Mesenchymal stem cell (in vitro differentiated cells and primary cell): ENCODE measurements at regions not wholly inside any gene's neighbourhood (a gene's known extent, or its start where the extent isn't known, plus 50 kb on each side); places are given as distances from the start of the nearest gene placed in this dataset.

Experiments used
- DNase-seq: peaks from one replicate; pipeline ENCODE4 v3.0.0-alpha.2; 2013
- H2AFZ ChIP-seq: one replicate; pipeline ENCODE4 v1.6.1; 2013; ENCODE audit warnings: low read depth, mild to moderate bottlenecking, control low read depth, inconsistent platforms, low read length, moderate library complexity
- H2AK5ac ChIP-seq: 2 replicates; pipeline ENCODE4 v1.6.1; 2013; ENCODE audit warnings: low read length, moderate library complexity, mild to moderate bottlenecking, inconsistent platforms; ENCODE audit not compliant: severe bottlenecking
- H2BK120ac ChIP-seq: one replicate; pipeline ENCODE4 v1.6.1; 2013; ENCODE audit warnings: low read depth, mild to moderate bottlenecking, inconsistent platforms, low read length, moderate library complexity
- H2BK12ac ChIP-seq, 2 experiments: one replicate each; pipeline ENCODE4 v1.6.1; 2013; ENCODE audit warnings: inconsistent platforms in 2 of 2, low read length in 2 of 2, mild to moderate bottlenecking in 2 of 2, moderate library complexity in 2 of 2, control low read depth in 1 of 2
- H2BK15ac ChIP-seq: one replicate; pipeline ENCODE4 v1.6.1; 2013; ENCODE audit warnings: mild to moderate bottlenecking, low read depth, inconsistent platforms; ENCODE audit not compliant: poor library complexity, severe bottlenecking
- H2BK5ac ChIP-seq: 2 replicates; pipeline ENCODE4 v1.6.1; 2013; ENCODE audit warnings: low read depth, mild to moderate bottlenecking, low read length, control low read depth, inconsistent platforms; ENCODE audit not compliant: poor library complexity, severe bottlenecking
- H3K14ac ChIP-seq, 2 experiments: one replicate each; pipeline ENCODE4 v1.6.1; 2013; ENCODE audit warnings: inconsistent platforms in 2 of 2, low read length in 2 of 2, control low read depth in 1 of 2, mild to moderate bottlenecking in 1 of 2, moderate library complexity in 1 of 2
- H3K18ac ChIP-seq, 2 experiments: one replicate each; pipeline ENCODE4 v1.6.1; 2013; ENCODE audit warnings: inconsistent platforms in 2 of 2, low read length in 2 of 2, control low read depth in 1 of 2, low read depth in 1 of 2, mild to moderate bottlenecking in 1 of 2
- H3K23ac ChIP-seq, 2 experiments: one replicate each; pipeline ENCODE4 v1.6.1; 2013; ENCODE audit warnings: inconsistent platforms in 2 of 2, low read length in 2 of 2, mild to moderate bottlenecking in 2 of 2, moderate library complexity in 2 of 2, control low read depth in 1 of 2
- H3K27ac ChIP-seq: 2 replicates; pipeline ENCODE4 v1.5.1; 2013; ENCODE audit warnings: mild to moderate bottlenecking, moderate library complexity, low read length, control low read depth, inconsistent platforms; ENCODE audit not compliant: poor library complexity, severe bottlenecking
- H3K27me3 ChIP-seq, 2 experiments: 2 replicates each; pipeline versions ENCODE4 v1.6.1 to v1.7.0; 2013; ENCODE audit warnings: low read length in 2 of 2, mild to moderate bottlenecking in 2 of 2, moderate library complexity in 2 of 2, control low read depth in 1 of 2, inconsistent platforms in 1 of 2; ENCODE audit not compliant: control insufficient read depth in 1 of 2, insufficient read depth in 1 of 2
- H3K36me3 ChIP-seq, 2 experiments: 2 replicates each; pipeline versions ENCODE4 v1.6.1 to v1.7.0; 2013; ENCODE audit warnings: low read length in 2 of 2, control low read depth in 1 of 2, inconsistent platforms in 1 of 2, low read depth in 1 of 2, mild to moderate bottlenecking in 1 of 2; ENCODE audit not compliant: insufficient read depth in 2 of 2, control insufficient read depth in 1 of 2
- H3K4ac ChIP-seq, 2 experiments: one replicate each; pipeline ENCODE4 v1.6.1; 2013; ENCODE audit warnings: inconsistent platforms in 2 of 2, low read length in 2 of 2, mild to moderate bottlenecking in 2 of 2, moderate library complexity in 2 of 2, control low read depth in 1 of 2, low read depth in 1 of 2
- H3K4me1 ChIP-seq: 2 replicates; pipeline ENCODE4 v1.6.1; 2013; ENCODE audit warnings: low read depth, low read length, control low read depth; ENCODE audit not compliant: control insufficient read depth, insufficient read depth
- H3K4me2 ChIP-seq: 2 replicates; pipeline ENCODE4 v1.6.1; 2013; ENCODE audit warnings: low read length, mild to moderate bottlenecking, inconsistent platforms; ENCODE audit not compliant: poor library complexity, severe bottlenecking
- H3K4me3 ChIP-seq, 2 experiments: 2 replicates each; pipeline versions ENCODE4 v1.5.1 to v1.7.0; 2013; ENCODE audit warnings: low read length in 2 of 2, mild to moderate bottlenecking in 2 of 2, control low read depth in 1 of 2, low read depth in 1 of 2; ENCODE audit not compliant: insufficient read depth in 1 of 2
- H3K79me1 ChIP-seq: replicated peaks from 2 replicates; pipeline ENCODE4 v1.6.1; 2013; ENCODE audit warnings: mild to moderate bottlenecking, control low read depth, low read length, inconsistent platforms; ENCODE audit not compliant: poor library complexity, severe bottlenecking
- H3K9ac ChIP-seq: 2 replicates; pipeline ENCODE4 v1.7.0; 2013; ENCODE audit warnings: mild to moderate bottlenecking, low read length, moderate library complexity
- H3K9me3 ChIP-seq: 2 replicates; pipeline ENCODE4 v1.7.0; 2013; ENCODE audit warnings: mild to moderate bottlenecking, low read length; ENCODE audit not compliant: control insufficient read depth
- H4K8ac ChIP-seq: one replicate; pipeline ENCODE4 v1.6.1; 2013; ENCODE audit warnings: inconsistent platforms, mild to moderate bottlenecking, low read length, moderate library complexity
- H4K91ac ChIP-seq: one replicate; pipeline ENCODE4 v1.6.1; 2013; ENCODE audit warnings: mild to moderate bottlenecking, low read length, inconsistent platforms
- WGBS: methylation state at CpG from one replicate; pipeline ENCODE4 v1.1.7; 2013; ENCODE audit warnings: mixed read lengths; 5-methylcytosine and 5-hydroxymethylcytosine counted together

DNA sequence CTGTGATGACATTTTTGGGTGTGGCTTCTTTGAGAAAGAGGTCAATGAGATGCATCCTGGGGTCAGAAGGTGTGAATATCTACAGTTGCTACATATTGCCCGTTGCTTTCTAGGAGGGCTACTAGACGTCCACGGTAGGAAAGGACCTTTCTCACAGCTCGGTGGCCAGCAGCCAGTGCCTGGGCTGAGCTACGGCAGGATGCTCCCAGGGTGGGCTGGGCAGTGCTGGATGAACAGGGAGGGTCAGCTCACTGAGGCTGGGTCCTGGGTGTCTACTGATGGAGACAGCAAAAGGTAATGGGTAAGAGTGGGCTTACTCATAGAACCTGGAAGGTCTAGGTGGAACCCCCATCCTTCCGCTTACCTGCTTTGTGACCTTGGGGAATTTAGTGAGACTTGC is 188.3 kb upstream of the WSCD1 start:
- Histone ChIP-seq H3K79me1 (no peaks in the 10 kb centered on the region), H3K4me1 (no peaks in the 10 kb centered on the region), H2BK12ac (no peak overlapping the region), H3K4me2 (no peak overlapping the region), H3K27me3 (peaks cover 5 to 34% of the 10 kb centered on the region in 2 experiments), H4K91ac (no peak overlapping the region), H3K18ac (peak overlapping the region in 1 of 2 experiments; percentile 42), H3K23ac (no peak overlapping the region), H3K4ac (no peak overlapping the region), H2AK5ac (no peak overlapping the region), H2BK120ac (no peak overlapping the region), H2BK15ac (no peak overlapping the region), H2BK5ac (no peak overlapping the region), H3K9me3 (no peaks in the 10 kb centered on the region), H4K8ac (no peak overlapping the region), H3K14ac (no peak overlapping the region), H3K9ac (no peak overlapping the region), H3K4me3 (no peak overlapping the region), H3K27ac (no peak overlapping the region), H2AFZ (no peak overlapping the region), H3K36me3 (no peaks in the 10 kb centered on the region)
- DNase-seq = no peak
- 88% methylated on average over 6 of the region's 6 CpGs for WGBS

DNA sequence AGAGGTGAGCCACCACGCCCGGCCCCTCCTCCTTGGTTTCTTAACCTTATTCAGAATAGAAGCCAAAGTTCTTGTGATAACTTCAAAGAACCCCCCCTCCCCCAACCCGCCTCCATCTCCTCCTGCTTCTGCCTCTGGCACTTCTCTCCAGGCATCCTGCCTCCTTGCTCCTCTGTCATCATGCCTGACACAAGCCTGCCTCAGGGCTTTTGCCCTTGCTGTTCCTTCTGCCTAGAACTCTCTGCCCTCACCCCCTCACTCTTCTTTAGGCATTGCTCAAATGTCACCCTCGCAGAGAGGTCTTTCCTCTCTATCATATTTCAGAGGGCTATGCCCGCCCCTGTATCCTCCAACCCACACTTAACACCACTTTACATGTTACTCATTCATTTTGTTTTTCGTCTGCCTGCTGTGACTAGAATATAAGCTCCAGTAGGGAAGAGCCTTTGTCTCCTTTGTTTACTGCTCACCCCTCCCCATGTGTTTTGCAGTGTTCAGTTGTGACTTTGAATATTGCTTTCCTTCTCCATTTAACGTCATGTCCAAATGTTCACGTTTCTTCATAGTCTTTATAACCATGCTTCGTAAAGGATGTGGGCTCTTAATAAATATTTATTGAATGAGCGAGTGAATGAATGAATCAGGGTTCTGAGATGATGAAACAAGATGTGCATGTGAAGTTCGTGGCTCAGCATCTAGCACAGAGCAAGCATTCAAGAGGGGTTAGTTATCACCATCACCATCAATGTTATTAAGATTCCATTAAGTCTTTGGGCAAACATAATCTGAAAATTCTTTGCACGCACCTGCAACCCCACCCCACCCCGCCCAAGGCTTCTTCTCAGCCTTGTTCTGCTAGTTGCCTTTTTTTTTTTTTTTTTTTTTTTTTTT is 186.2 kb upstream of the WSCD1 start:
- peak; percentile 36 for DNase-seq
- 70% methylated on average over 12 of the region's 13 CpGs for WGBS

DNA sequence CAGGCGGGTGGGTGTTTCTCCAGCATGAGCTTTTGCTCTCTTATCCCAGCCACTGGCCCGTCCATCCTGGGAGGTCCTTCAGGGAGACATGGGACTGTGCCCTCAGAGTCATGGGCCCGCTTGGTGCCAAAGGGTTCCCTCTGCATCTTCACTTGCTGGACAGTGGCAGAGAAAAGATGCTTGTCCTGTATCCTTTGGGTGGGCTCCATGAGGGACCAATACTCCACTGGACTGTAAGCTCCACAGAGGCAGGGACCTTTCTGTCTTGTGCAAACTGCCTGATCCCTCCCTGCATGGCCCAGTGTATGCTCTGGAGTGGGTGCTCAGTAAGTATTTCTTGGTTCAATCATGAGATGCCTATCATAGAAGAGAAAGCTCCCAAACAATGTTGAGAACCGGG is 184.8 kb upstream of the WSCD1 start:
- Histone ChIP-seq H3K79me1 (no peaks in the 10 kb centered on the region), H3K18ac (no peak overlapping the region), H4K8ac (no peak overlapping the region), H2AFZ (no peak overlapping the region), H3K4me3 (no peak overlapping the region), H2BK15ac (no peak overlapping the region), H3K36me3 (no peaks in the 10 kb centered on the region), H4K91ac (no peak overlapping the region), H3K4me1 (no peaks in the 10 kb centered on the region), H2BK12ac (no peak overlapping the region), H2BK5ac (no peak overlapping the region), H3K4me2 (no peak overlapping the region), H3K23ac (no peak overlapping the region), H3K27me3 (peaks cover 10 to 11% of the 10 kb centered on the region in 2 experiments), H3K14ac (no peak overlapping the region), H2BK120ac (no peak overlapping the region), H3K9me3 (peaks cover 4% of the 10 kb centered on the region), H3K27ac (no peak overlapping the region), H3K4ac (no peak overlapping the region), H2AK5ac (no peak overlapping the region), H3K9ac (no peak overlapping the region)
- 90% methylated on average over 4 of the region's 4 CpGs for WGBS
- no peak for DNase-seq

More for the DNA sequence above, 186.2 kb upstream of the WSCD1 start:
- peaks cover 10 to 21% of the 10 kb centered on the region in 2 experiments for H3K27me3 ChIP-seq
- H3K14ac ChIP-seq = peak overlapping the region in 1 of 2 experiments; percentile 66
- H2BK120ac ChIP-seq = no peak overlapping the region
- no peak overlapping the region for H3K4me2 ChIP-seq
- H2AK5ac ChIP-seq = no peak overlapping the region
- no peak overlapping the region for H4K91ac ChIP-seq
- no peak overlapping the region for H3K23ac ChIP-seq
- H2AFZ ChIP-seq = no peak overlapping the region
- H2BK12ac ChIP-seq = no peak overlapping the region
- H2BK15ac ChIP-seq = no peak overlapping the region
- no peaks in the 10 kb centered on the region for H3K36me3 ChIP-seq
- H3K4me1 ChIP-seq = no peaks in the 10 kb centered on the region
- H3K9me3 ChIP-seq = no peaks in the 10 kb centered on the region
- H3K9ac ChIP-seq = no peak overlapping the region
- no peak overlapping the region for H3K27ac ChIP-seq
- no peak overlapping the region for H3K4ac ChIP-seq
- no peaks in the 10 kb centered on the region for H3K79me1 ChIP-seq
- no peak overlapping the region for H3K18ac ChIP-seq
- no peak overlapping the region for H4K8ac ChIP-seq
- no peak overlapping the region for H2BK5ac ChIP-seq
- H3K4me3 ChIP-seq = no peak overlapping the region

DNA sequence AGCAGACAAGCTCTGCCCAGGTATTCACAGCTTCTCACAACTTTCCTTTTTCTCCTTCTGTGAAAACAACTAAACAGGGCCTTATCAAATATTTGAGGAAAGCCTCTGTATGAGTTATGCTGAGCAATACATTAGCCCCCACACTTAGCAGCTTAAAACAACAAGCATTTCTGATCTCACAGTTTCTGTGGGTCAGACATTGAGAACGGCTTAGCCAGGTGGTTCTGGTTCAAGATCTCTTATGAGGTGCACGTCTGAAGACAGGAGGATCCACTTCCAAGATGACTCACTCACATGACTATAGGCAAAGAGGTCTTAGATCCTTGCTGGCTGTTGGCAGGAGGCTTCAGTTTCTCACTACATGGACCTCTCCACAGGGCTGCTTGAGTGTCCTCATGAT is 181.4 kb upstream of the WSCD1 start:
- no peak overlapping the region for H3K18ac ChIP-seq

More for the DNA sequence above, 181.4 kb upstream of the WSCD1 start:
- Histone ChIP-seq H3K27me3 (peaks cover 7 to 12% of the 10 kb centered on the region in 2 experiments), H3K4me1 (no peaks in the 10 kb centered on the region), H3K36me3 (no peaks in the 10 kb centered on the region), H2BK120ac (no peak overlapping the region), H3K9me3 (peaks cover 7% of the 10 kb centered on the region), H3K9ac (no peak overlapping the region), H4K91ac (no peak overlapping the region), H2AK5ac (no peak overlapping the region), H2BK5ac (no peak overlapping the region), H2BK12ac (no peak overlapping the region), H3K4me2 (no peak overlapping the region), H3K23ac (no peak overlapping the region), H3K79me1 (no peaks in the 10 kb centered on the region), H4K8ac (no peak overlapping the region), H3K14ac (no peak overlapping the region), H3K4ac (no peak overlapping the region), H3K27ac (no peak overlapping the region), H3K4me3 (no peak overlapping the region), H2AFZ (no peak overlapping the region), H2BK15ac (no peak overlapping the region)
- WGBS = 54% methylated on average over 2 of the region's 2 CpGs
- DNase-seq = no peak
